T-cell (primary cell): ENCODE measurements at regions not wholly inside any gene's neighbourhood (a gene's known extent, or its start where the extent isn't known, plus 50 kb on each side); places are given as distances from the start of the nearest gene placed in this dataset.

ENCODE experiments used
- ATAC-seq, 4 experiments: fragments of 200-7000 bp in 3 of 4; fragments of 150-1000 bp in 1 of 4; cut with Tn5 transposase; replicated peaks in 1 of 4; 1 replicate in 3 of 4; 2 replicates in 1 of 4; pipeline ENCODE4 v1.10.0; 2021; ENCODE audit warnings: moderate library complexity in 3 of 4, mild to moderate bottlenecking in 2 of 4, moderate number of reproducible peaks in 1 of 4
- CTCF ChIA-PET, 2 donors: fragments of 300-600 bp; sonication (Branson Sonifier 250); formaldehyde crosslinking; loops; one replicate each; lab custom pipeline; 2022; ENCODE audit warnings: antibody characterized with exemption in 2 of 2; lab: Charles Lee
- POLR2A ChIA-PET, 2 donors: fragments of 300-600 bp; sonication (Branson Sonifier 250); formaldehyde crosslinking; loops; one replicate each; lab custom pipeline; 2022; ENCODE audit warnings: antibody characterized with exemption in 2 of 2; lab: Charles Lee
- DNase-seq, 35 experiments: peaks; one replicate each; pipeline versions ENCODE4 v3.0.0 to v3.0.0-alpha.2; 2013 to 2023
- H3K27ac ChIP-seq: one replicate; pipeline ENCODE4 v1.5.1; 2013; ENCODE audit warnings: low read length
- H3K27me3 ChIP-seq, 2 experiments: replicated peaks in 1 of 2; 1 replicate in 1 of 2; 2 replicates in 1 of 2; pipeline versions ENCODE4 v1.6.1 to v1.7.0; 2013; ENCODE audit warnings: low read length in 1 of 2, mixed read lengths in 1 of 2; ENCODE audit not compliant: control insufficient read depth in 2 of 2, insufficient read depth in 2 of 2; ENCODE audit errors: extremely low read depth in 1 of 2
- H3K36me3 ChIP-seq, 2 donors: 1 replicate in 1 of 2; 2 replicates in 1 of 2; pipeline versions ENCODE4 v1.6.1 to v1.7.0; 2013; ENCODE audit warnings: low read length in 1 of 2; ENCODE audit not compliant: control insufficient read depth in 2 of 2, insufficient read depth in 1 of 2; ENCODE audit errors: extremely low read depth in 1 of 2
- H3K4me1 ChIP-seq, 2 experiments: 1 replicate in 1 of 2; 2 replicates in 1 of 2; pipeline versions ENCODE4 v1.6.1 to v1.7.0; 2013; ENCODE audit warnings: low read length in 2 of 2, mixed read lengths in 1 of 2; ENCODE audit not compliant: insufficient read depth in 2 of 2, control insufficient read depth in 1 of 2; ENCODE audit errors: extremely low read depth in 1 of 2
- H3K4me3 ChIP-seq, 2 donors: 1 replicate in 1 of 2; 2 replicates in 1 of 2; pipeline versions ENCODE4 v1.5.1 to v1.7.0; 2013; ENCODE audit warnings: mild to moderate bottlenecking in 2 of 2, low read length in 1 of 2, moderate library complexity in 1 of 2; ENCODE audit not compliant: control insufficient read depth in 1 of 2; ENCODE audit errors: extremely low read depth in 1 of 2
- H3K9me3 ChIP-seq: 2 replicates; pipeline ENCODE4 v1.7.0; 2013
- H3K27ac Mint-ChIP-seq, 2 donors: one replicate each; pipeline ENCODE4 v1.8.0; 2020 to 2021; ENCODE audit warnings: mild to moderate bottlenecking in 2 of 2, mixed read lengths in 2 of 2
- H3K27me3 Mint-ChIP-seq, 2 donors: one replicate each; pipeline ENCODE4 v1.8.0; 2021 to 2022; ENCODE audit warnings: mixed read lengths in 2 of 2
- H3K36me3 Mint-ChIP-seq: one replicate; pipeline ENCODE4 v1.8.0; 2021; ENCODE audit warnings: mixed read lengths
- H3K4me1 Mint-ChIP-seq, 3 donors: one replicate each; pipeline ENCODE4 v1.8.0; 2020 to 2022; ENCODE audit warnings: mixed read lengths in 3 of 3, mild to moderate bottlenecking in 1 of 3
- H3K4me3 Mint-ChIP-seq, 3 donors: one replicate each; pipeline ENCODE4 v1.8.0; 2020 to 2022; ENCODE audit warnings: mild to moderate bottlenecking in 3 of 3, mixed read lengths in 3 of 3, moderate library complexity in 3 of 3
- H3K9me3 Mint-ChIP-seq, 3 donors: one replicate each; pipeline ENCODE4 v1.8.0; 2020 to 2022; ENCODE audit warnings: mixed read lengths in 3 of 3
- WGBS: methylation state at CpG from one replicate; pipeline ENCODE4 v1.1.5; 2013; ENCODE audit warnings: missing lambda C conversion rate; ENCODE audit not compliant: insufficient coverage; 5-methylcytosine and 5-hydroxymethylcytosine counted together

- Mint-ChIP-seq H3K27ac (no peak overlapping the region), H3K4me1 (no peaks in the 10 kb centered on the region), H3K36me3 (no peaks in the 10 kb centered on the region), H3K27me3 (no peaks in the 10 kb centered on the region), H3K4me3 (no peak overlapping the region), H3K9me3 (peaks cover 3 to 17% (median 9%) of the 10 kb centered on the region in 3 donors)
- DNase-seq = no peak
- Histone ChIP-seq H3K4me3 (no peak overlapping the region), H3K36me3 (no peaks in the 10 kb centered on the region), H3K4me1 (no peaks in the 10 kb centered on the region), H3K9me3 (no peaks in the 10 kb centered on the region), H3K27me3 (no peaks in the 10 kb centered on the region), H3K27ac (no peak overlapping the region)
- POLR2A ChIA-PET = no interaction called here
- ATAC-seq = no peak
- CTCF ChIA-PET = no interaction called here
- 100% methylated on average over 1 of the region's 6 CpGs for WGBS
These were observed 560.6 kb downstream of the TLE1 start for GRCh38 chr9:81128701-81129100.

GRCh38 chr9:81125446-81126092 is 563.8 kb downstream of the TLE1 start:
- DNase-seq (no peak), ATAC-seq (no peak)
- H3K27ac ChIP-seq = no peak overlapping the region
- Mint-ChIP-seq H3K27ac (no peak overlapping the region), H3K27me3 (no peaks in the 10 kb centered on the region), H3K36me3 (no peaks in the 10 kb centered on the region), H3K9me3 (peaks cover 3 to 17% (median 9%) of the 10 kb centered on the region in 3 donors), H3K4me1 (no peaks in the 10 kb centered on the region), H3K4me3 (no peak overlapping the region)
- H3K4me3 ChIP-seq = no peak overlapping the region
- no peaks in the 10 kb centered on the region for H3K27me3 ChIP-seq
- H3K36me3 ChIP-seq = no peaks in the 10 kb centered on the region
- 67% methylated on average over 1 of the region's 3 CpGs for WGBS
- no peaks in the 10 kb centered on the region for H3K4me1 ChIP-seq
- H3K9me3 ChIP-seq = no peaks in the 10 kb centered on the region
- ChIA-PET CTCF (no interaction called here), POLR2A (interaction anchor here in 1 of 2 donors (0.7 kb wide), 1 partner anchor 871 kb away, joined by 6 read pairs; no protein-coding TSS in a partner anchor)

- ATAC-seq (no peak), DNase-seq (no peak)
- Histone ChIP-seq H3K4me3 (no peak overlapping the region), H3K27ac (no peak overlapping the region), H3K36me3 (no peaks in the 10 kb centered on the region), H3K9me3 (no peaks in the 10 kb centered on the region), H3K27me3 (no peaks in the 10 kb centered on the region), H3K4me1 (no peaks in the 10 kb centered on the region)
- H3K9me3 Mint-ChIP-seq = peaks cover 3 to 12% (median 6%) of the 10 kb centered on the region in 3 donors
- no peaks in the 10 kb centered on the region for H3K27me3 Mint-ChIP-seq
- no CpG with 5 or more reads among the region's 3 CpGs for WGBS
- ChIA-PET CTCF (no interaction called here), POLR2A (no interaction called here)
- no peaks in the 10 kb centered on the region for H3K36me3 Mint-ChIP-seq
- no peak overlapping the region for H3K27ac Mint-ChIP-seq
- no peak overlapping the region for H3K4me3 Mint-ChIP-seq
- no peaks in the 10 kb centered on the region for H3K4me1 Mint-ChIP-seq
These were observed 565.8 kb downstream of the TLE1 start for GRCh38 chr9:81123526-81123925.

GRCh38 chr9:81122749-81123148 is 566.6 kb downstream of the TLE1 start:
- ATAC-seq (no peak), DNase-seq (no peak)
- POLR2A ChIA-PET = no interaction called here
- Mint-ChIP-seq H3K4me3 (no peak overlapping the region), H3K27ac (no peak overlapping the region), H3K27me3 (peaks cover 0 to 3% of the 10 kb centered on the region in 2 donors), H3K36me3 (no peaks in the 10 kb centered on the region), H3K4me1 (no peaks in the 10 kb centered on the region), H3K9me3 (peaks cover 5 to 12% (median 6%) of the 10 kb centered on the region in 3 donors)
- Histone ChIP-seq H3K9me3 (no peaks in the 10 kb centered on the region), H3K27ac (no peak overlapping the region), H3K4me3 (no peak overlapping the region), H3K36me3 (no peaks in the 10 kb centered on the region), H3K27me3 (no peaks in the 10 kb centered on the region), H3K4me1 (no peaks in the 10 kb centered on the region)
- 55% methylated on average over 2 of the region's 2 CpGs for WGBS
- CTCF ChIA-PET = no interaction called here

- Mint-ChIP-seq H3K4me3 (no peak overlapping the region), H3K36me3 (no peaks in the 10 kb centered on the region), H3K27ac (no peak overlapping the region), H3K27me3 (peaks cover 0 to 7% of the 10 kb centered on the region in 2 donors), H3K9me3 (peaks cover 0 to 3% (median 3%) of the 10 kb centered on the region in 3 donors), H3K4me1 (no peaks in the 10 kb centered on the region)
- no CpG with 5 or more reads among the region's 1 CpG for WGBS
- no peaks in the 10 kb centered on the region for H3K27me3 ChIP-seq
- H3K4me3 ChIP-seq = no peak overlapping the region
- DNase-seq (no peak), ATAC-seq (no peak)
- H3K4me1 ChIP-seq = no peaks in the 10 kb centered on the region
- ChIA-PET POLR2A (no interaction called here), CTCF (no interaction called here)
- no peaks in the 10 kb centered on the region for H3K36me3 ChIP-seq
- no peak overlapping the region for H3K27ac ChIP-seq
- H3K9me3 ChIP-seq = no peaks in the 10 kb centered on the region
These were observed 569.8 kb downstream of the TLE1 start for GRCh38 chr9:81119591-81119990.

- Histone ChIP-seq H3K27ac (no peak overlapping the region), H3K36me3 (no peaks in the 10 kb centered on the region), H3K27me3 (no peaks in the 10 kb centered on the region), H3K4me1 (peaks cover 0 to 7% of the 10 kb centered on the region in 2 experiments), H3K9me3 (no peaks in the 10 kb centered on the region), H3K4me3 (no peak overlapping the region)
- ATAC-seq (no peak), DNase-seq (no peak)
- ChIA-PET CTCF (interaction anchor here in 1 of 2 donors (0.6 kb wide), 1 partner anchor 307 kb away, joined by 3 read pairs; no protein-coding TSS in a partner anchor), POLR2A (no interaction called here)
- no CpG with 5 or more reads among the region's 1 CpG for WGBS
- Mint-ChIP-seq H3K4me3 (no peak overlapping the region), H3K36me3 (no peaks in the 10 kb centered on the region), H3K4me1 (peaks cover 3 to 5% (median 5%) of the 10 kb centered on the region in 3 donors), H3K9me3 (peaks cover 0 to 7% (median 3%) of the 10 kb centered on the region in 3 donors), H3K27me3 (peaks cover 0 to 7% of the 10 kb centered on the region in 2 donors), H3K27ac (no peak overlapping the region)
These were observed 570.9 kb downstream of the TLE1 start for GRCh38 chr9:81118416-81118815.
